ENCODE measurements at regions not wholly inside any gene's neighbourhood (a gene's known extent, or its start where the extent isn't known, plus 50 kb on each side); places are given as distances from the start of the nearest gene placed in this dataset.
"Not testable (repeated sequence)": the region's sequence is repeated elsewhere in the genome, so short reads cannot be mapped to it uniquely, and the experiment has no call there.

- in situ Hi-C loops (cut with MboI; ENCODE audit: low pct_unique_long_range_greater_than_20kb, low sequenced_read_pairs): no loop called here
- DNase-seq: no peak
Measured at GRCh38 chr9:11092974-11093373, 480.2 kb upstream of the PTPRD start.

- in situ Hi-C loops (cut with MboI; ENCODE audit: low pct_unique_long_range_greater_than_20kb, low sequenced_read_pairs): no loop called here
Measured at GRCh38 chr9:11097020-11097419, 484.2 kb upstream of the PTPRD start.

DNA sequence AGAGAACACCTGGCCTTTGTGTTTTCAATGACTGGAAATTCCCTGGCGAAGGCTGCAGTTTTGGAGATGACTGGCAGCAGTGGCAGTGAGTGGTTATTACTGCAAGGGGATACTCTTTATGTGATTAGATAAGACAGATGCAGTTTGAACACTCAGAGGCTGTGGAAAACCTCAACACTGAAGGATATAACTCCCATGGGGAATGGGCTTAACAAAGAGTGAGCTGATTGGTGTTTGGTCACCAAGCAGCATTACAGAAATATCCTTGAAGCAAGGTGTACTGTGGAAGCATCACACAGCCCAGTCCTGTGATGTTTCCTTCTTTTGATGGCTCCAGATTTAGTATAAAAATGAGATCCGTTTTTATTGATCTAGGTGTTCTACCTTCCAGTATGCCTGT is 490.7 kb upstream of the PTPRD start:
- DNase-seq: no peak
- in situ Hi-C loops (cut with MboI; ENCODE audit: low pct_unique_long_range_greater_than_20kb, low sequenced_read_pairs): no loop called here

More at GRCh38 chr9:11097020-11097419, 484.2 kb upstream of the PTPRD start:
- DNase-seq: no peak

DNA sequence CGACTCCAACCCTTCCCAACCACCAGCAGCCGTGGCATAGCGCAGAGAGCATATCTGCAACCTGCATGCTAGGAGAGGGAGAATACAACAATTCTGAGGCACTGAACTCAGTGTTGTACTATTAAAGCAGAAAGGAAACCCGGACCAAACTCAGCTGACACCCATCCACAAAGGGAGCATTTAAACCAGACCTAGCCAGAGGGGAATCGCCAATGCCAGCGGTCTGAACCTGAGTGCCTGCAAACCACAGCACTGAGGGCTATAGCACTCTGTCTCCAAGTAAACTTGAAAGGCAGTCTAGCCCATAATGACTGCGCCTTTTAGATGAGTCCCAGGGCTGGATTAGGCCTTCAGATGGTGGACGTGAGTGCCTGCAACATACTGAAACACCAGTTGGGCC is 494.4 kb upstream of the PTPRD start:
- no peak for DNase-seq
- in situ Hi-C loops (cut with MboI; ENCODE audit: low pct_unique_long_range_greater_than_20kb, low sequenced_read_pairs): no loop called here

DNA sequence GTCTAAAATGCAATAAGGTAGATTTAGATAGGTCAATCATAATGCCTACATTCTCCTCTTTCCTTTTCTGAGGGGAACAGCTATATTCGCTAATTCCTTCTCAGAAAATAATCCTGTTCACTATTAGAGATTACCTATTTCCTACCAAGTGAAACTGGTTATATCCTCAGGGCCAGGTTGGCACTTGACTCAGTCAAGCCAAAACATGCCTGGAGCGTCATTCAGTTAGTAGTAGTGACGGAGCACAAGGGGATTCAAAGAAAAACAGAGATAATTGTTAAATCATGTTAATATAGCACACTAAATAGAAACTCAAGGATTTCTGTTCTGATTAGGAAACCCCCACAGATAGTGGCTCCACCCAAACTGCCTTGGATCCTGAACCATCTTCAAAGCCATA is 515.4 kb upstream of the PTPRD start:
- DNase-seq: no peak
- in situ Hi-C loops (cut with MboI; ENCODE audit: low pct_unique_long_range_greater_than_20kb, low sequenced_read_pairs): no loop called here

DNA sequence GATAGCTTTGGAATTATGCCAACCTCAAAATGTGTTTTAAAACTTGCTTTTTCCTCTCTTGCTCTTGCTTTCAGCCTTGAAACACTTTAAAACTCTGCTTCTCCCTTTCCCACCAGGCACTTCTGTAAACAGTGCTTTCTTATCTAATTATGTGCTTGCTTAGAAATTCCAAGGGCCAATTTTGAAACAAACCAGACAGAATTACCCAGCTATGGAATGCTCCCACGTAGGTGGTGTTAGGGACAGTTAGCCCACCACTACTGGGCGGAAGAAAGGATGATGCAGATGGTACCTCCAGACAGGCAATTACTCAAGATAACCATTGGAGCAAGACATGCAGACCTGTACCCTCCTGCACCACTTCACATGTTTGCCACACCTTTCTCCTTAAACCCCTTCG is 523.0 kb upstream of the PTPRD start:
- no peak for DNase-seq
- in situ Hi-C loops (cut with MboI; ENCODE audit: low pct_unique_long_range_greater_than_20kb, low sequenced_read_pairs): no loop called here

DNA sequence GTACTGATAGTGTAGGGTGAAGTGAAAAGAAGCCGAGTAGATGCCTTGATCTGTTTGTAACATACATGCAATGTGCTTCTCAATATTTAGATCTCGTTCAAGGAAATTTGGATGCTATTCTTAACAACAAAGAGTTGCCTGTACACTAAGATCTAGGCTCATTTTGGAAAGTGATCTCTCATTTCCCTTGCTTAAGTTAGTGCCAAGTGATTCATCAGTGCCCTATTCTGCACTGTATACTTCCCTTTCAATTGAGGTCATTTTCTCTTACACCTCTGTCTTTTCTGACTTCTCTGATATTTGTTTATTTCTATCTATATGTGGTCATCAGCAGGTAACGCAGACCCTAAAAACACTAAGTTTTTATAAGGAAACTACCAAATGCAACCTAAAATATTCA is 528.6 kb upstream of the PTPRD start:
- in situ Hi-C loops (cut with MboI; ENCODE audit: low pct_unique_long_range_greater_than_20kb, low sequenced_read_pairs): no loop called here
- DNase-seq: no peak

- in situ Hi-C loops (cut with MboI; ENCODE audit: low pct_unique_long_range_greater_than_20kb, low sequenced_read_pairs): no loop called here
- no peak for DNase-seq
Measured at GRCh38 chr9:11142965-11143738, 530.4 kb upstream of the PTPRD start.

GRCh38 chr9:11144746-11145145 is 531.9 kb upstream of the PTPRD start:
- DNase-seq: no peak
- in situ Hi-C loops (cut with MboI; ENCODE audit: low pct_unique_long_range_greater_than_20kb, low sequenced_read_pairs): no loop called here

DNA sequence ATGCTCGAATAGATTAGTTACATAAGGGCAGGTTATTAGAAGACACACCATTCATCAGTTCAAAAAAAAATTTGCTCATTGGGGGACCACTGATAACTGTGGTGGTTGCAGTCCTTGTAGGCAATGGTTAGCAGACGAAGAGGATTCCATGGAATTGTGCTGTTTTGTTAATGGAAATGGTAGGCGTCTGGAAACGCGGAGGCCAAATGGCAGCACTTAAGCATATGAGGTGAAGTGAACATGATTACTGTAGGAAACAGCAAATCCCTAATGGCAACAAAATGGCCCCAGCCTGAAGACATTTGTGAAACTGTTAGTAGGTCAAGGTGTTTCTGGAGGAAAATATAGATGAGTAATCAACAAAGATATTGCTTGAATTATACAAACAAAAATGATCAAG is 535.4 kb upstream of the PTPRD start:
- no peak for DNase-seq
- in situ Hi-C loops (cut with MboI; ENCODE audit: low pct_unique_long_range_greater_than_20kb, low sequenced_read_pairs): no loop called here

- in situ Hi-C loops (cut with MboI; ENCODE audit: low pct_unique_long_range_greater_than_20kb, low sequenced_read_pairs): no loop called here
- no peak for DNase-seq
Measured at GRCh38 chr9:11149065-11149464, 536.3 kb upstream of the PTPRD start.

- in situ Hi-C loops (cut with MboI; ENCODE audit: low pct_unique_long_range_greater_than_20kb, low sequenced_read_pairs): no loop called here
Measured at GRCh38 chr9:11158063-11158462, 545.3 kb upstream of the PTPRD start.

GRCh38 chr9:11158676-11159075 is 545.9 kb upstream of the PTPRD start:
- in situ Hi-C loops (cut with MboI; ENCODE audit: low pct_unique_long_range_greater_than_20kb, low sequenced_read_pairs): no loop called here
- DNase-seq: no peak

More at GRCh38 chr9:11158063-11158462, 545.3 kb upstream of the PTPRD start:
- DNase-seq: no peak

DNA sequence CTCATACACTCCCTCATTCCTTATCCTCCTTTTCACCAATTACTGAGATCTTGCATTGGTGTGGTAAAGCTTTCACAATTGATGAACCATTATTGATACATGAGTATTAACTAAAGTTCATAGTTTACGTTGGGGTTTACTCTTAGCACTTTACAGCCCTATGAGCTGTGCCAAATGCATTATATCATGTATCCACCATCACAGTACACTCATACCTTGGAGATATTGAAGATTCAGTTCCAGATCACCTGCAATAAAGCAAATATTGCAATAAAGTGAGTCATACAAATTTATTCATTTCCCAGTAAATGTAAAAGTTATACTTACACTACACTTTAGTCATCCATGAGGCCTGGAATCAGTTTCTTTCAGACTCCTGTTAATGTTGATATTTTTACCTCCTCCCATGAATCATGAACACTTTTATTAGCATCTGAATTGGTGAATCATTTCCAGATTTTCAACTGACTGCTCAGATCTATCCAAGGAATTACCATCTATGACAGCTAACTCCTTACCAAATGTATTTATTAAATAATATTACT is 546.6 kb upstream of the PTPRD start:
- in situ Hi-C loops (cut with MboI; ENCODE audit: low pct_unique_long_range_greater_than_20kb, low sequenced_read_pairs): no loop called here

DNA sequence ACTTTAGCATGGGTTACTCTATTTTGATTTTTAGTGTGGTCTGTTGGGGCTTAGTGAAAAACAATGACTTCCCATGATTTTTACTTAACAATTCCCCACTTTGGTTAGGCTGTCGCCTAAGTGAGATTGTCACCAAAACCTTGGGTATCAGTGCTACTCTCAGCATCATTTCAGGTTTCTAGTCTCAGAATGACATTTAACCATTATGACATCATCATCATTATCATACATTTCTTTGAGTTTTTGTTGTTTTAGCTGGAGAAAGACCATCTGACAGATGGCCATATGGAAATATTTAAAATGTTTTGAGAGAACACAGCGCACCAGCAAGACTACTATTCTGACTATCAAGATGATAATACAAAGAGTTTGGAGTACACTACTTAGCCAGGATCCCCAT is 551.0 kb upstream of the PTPRD start:
- in situ Hi-C loops (cut with MboI; ENCODE audit: low pct_unique_long_range_greater_than_20kb, low sequenced_read_pairs): no loop called here
- no peak for DNase-seq

More for the DNA sequence above, 546.6 kb upstream of the PTPRD start:
- no peak for DNase-seq

GRCh38 chr9:11182001-11182400 is 569.2 kb upstream of the PTPRD start:
- DNase-seq: no peak
- in situ Hi-C loops (cut with MboI; ENCODE audit: low pct_unique_long_range_greater_than_20kb, low sequenced_read_pairs): no loop called here

DNA sequence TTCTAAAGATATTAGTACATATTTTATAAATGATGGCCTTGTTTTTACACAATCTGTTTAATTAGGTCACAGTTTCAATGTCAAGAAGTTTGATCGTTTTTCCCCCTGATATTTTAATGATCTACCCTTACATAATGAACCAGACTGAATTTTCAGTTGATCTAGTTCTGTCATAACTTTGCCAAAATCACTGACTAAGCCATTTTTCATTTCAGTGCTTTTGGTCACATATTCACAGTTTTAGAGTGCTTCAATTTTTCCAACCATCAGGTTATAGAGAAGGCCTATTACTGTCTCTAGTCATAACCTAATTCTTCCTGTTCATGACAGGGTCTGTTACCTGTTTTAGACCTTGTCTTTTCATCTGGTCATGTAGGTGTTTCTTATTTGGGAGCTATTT is 577.9 kb upstream of the PTPRD start:
- no peak for DNase-seq
- in situ Hi-C loops (cut with MboI; ENCODE audit: low pct_unique_long_range_greater_than_20kb, low sequenced_read_pairs): no loop called here

DNA sequence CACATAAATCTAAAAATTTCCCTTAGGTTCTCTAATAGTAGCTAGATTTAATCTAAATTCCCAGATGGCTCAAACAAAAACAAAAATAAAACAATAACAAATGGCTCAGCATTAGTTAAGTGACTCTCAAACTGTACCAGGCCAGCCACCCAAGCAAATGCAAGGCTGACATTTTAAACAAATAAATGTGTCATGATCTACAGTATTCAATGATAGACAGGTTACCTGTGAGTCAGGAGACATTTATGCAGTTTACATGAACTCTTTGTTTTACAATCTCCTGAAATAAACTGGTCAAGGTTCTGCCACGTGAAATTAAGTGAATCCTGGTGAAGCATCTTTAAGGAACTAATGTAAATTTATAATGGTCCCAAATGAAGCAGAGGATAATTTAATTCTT is 580.2 kb upstream of the PTPRD start:
- in situ Hi-C loops (cut with MboI; ENCODE audit: low pct_unique_long_range_greater_than_20kb, low sequenced_read_pairs): no loop called here
- DNase-seq: no peak

DNA sequence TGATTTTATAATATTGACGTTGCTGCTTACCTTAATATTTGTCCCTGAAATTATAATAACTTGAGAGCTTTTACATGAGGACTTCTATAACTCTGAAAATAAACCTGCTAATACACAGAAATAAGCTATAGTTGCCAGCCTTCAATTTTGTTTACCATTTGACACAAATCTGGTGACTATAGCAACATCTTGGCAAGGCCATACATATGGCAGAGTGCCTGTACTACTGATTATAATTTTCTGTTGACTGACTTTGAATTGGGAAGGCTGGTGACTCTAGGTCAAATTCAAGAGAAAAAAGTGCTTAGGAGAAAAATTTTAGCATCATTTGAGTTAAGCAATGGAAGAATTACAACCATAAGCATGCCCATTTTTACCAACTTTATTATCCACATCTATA is 581.4 kb upstream of the PTPRD start:
- no peak for DNase-seq
- in situ Hi-C loops (cut with MboI; ENCODE audit: low pct_unique_long_range_greater_than_20kb, low sequenced_read_pairs): no loop called here

DNA sequence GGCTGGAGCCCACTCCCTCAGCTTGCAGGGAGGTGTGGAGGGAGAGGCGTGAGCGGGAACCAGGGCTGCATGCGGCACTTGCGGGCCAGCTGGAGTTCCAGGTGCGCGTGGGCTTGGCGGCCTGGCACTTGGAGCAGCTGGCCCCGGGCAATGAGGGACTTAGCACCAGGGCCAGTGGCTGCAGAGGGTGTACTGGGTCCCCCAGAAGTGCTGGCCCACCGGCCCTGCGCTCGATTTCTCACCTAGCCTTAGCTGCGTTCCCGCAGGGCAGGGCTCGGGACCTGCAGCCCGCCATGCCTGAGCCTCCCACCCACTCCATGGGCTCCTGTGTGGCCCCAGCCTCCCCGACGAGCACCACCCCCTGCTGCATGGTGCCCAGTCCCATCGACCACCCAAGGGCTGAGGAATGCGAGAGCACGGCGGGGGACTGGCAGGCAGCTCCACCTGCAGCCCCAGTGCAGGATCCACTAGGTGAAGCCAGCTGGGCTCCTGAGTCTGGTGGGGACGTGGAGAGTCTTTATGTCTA is 584.1 kb upstream of the PTPRD start:
- in situ Hi-C loops (cut with MboI; ENCODE audit: low pct_unique_long_range_greater_than_20kb, low sequenced_read_pairs); DNase-seq: not testable (repeated sequence)

DNA sequence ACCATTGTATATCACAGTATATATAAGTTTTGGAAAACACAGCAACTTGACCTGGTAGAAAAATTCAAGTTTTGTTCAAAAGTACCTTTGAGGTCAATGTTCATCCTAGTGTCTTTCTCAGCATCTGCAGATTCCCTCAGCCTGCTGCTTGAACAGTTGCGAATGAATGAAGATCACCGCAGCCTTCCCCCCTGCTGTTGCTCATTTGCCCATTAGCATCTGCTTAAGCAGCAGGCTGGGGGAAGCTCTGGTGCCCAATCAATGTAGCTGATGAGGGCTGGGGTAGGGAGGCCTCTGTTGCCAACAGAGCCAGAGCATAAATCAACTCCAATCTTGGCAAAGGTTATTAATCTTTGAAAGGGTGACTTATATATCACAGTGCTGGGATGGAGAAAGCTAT is 586.5 kb upstream of the PTPRD start:
- no peak for DNase-seq
- in situ Hi-C loops (cut with MboI; ENCODE audit: low pct_unique_long_range_greater_than_20kb, low sequenced_read_pairs): no loop called here

All from KBM-7 (cell line).